ENCODE measurements at regions not wholly inside any gene's neighbourhood (a gene's known extent, or its start where the extent isn't known, plus 50 kb on each side); places are given as distances from the start of the nearest gene placed in this dataset.
"Not testable (repeated sequence)": the region's sequence is repeated elsewhere in the genome, so short reads cannot be mapped to it uniquely, and the experiment has no call there.

DNA sequence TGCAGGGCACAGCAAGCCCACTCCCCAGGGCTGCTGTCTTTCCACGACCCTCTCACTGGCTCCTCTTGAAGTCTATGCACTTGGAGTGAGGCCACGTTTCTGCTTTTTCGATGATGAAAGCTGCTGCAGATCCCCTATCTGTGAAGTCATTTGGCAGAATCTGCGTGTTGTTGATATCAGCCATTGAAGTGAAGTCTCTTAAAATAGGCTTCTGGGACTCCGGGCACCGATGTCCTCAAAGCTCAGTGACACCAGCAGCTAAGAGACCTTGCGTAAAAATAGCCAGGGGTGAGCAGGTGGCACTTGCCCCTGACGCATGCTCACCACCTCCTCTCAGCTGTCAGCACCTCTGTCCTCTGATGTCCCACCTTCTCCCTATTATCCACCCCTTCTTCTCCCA is 89.4 kb upstream of the FHL2 start:
- DNase-seq = no peak

DNA sequence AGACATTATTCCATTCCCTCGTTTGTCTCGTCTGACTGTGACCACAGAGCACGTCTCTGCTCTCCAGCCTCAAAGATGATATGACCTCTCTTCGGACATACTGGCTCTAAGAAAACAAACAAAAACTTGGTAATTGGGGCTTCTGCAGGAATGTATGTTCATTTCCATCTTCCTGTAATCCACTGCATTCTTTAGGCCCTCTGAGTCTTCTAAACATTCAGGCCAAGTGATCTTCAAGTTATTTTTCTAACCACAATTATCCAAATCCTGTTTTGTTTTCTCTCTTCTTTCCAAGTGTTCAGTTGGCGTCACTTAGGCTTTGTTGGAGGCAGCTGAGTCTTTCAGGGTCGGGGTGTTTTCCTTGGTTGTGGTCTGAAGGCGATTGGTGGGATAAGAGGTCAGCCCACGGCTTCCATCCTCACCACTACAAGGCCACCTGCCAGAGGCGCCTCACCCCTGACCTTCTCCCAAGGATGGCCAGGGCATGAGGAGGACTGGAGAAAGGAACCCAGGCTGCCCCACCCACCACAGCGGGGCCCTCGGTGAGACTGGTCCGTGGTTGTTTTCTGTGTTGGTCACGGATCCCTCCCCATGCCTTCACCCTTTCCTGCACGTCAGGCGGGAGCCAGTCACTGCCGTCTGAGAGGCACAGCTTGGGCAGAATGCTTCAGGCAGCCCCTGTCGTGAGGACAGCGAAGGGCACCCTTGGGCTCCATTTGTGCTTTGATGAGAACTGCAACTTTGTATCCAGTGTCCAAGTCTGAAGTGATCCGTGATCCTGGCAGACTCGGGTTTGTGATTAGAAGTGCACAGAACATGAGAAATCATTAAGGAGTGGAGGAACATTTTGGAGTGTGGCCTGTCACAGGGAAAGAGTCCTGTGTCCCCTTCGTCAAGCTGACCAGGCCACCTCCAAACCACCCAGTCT is 88.6 kb upstream of the FHL2 start:
- no peak for DNase-seq

DNA sequence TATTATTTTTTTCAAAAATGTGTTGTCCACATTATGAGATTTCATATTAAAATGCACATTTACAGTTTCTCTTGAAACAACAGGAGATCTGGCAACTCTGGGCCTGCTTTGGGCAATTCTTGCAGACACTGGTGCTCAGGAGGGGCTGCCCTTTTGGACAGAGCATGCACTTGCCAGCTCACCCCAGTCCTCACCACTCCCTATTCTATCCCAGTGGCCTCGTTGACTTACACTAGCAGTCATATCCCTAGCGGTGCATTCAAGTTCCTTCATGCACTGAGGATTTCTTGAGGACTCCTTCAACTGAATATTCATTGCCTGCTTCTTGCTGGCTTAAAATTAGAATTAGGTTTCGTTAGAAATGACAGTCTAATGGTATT is 87.9 kb upstream of the FHL2 start:
- no peak for DNase-seq

DNA sequence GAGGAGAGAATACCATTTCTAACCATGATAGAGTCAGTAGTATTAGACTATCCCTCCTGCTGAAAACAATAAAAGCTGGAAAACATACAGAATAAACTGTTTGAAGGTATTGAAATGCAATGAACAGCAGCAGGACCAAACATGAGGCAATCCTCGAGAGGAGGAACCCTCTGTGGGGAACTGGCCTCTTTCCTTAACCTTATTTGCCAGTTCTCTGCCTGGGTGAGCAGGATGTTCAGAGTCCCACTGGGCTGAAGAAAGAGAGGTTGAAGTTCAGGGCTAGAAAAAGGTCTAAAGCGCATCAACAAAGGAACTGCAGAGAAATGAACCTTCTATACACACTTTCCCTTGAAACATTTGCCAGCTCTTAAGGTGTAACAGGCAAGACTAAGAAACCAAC is 79.8 kb upstream of the FHL2 start:
- no peak for DNase-seq

DNA sequence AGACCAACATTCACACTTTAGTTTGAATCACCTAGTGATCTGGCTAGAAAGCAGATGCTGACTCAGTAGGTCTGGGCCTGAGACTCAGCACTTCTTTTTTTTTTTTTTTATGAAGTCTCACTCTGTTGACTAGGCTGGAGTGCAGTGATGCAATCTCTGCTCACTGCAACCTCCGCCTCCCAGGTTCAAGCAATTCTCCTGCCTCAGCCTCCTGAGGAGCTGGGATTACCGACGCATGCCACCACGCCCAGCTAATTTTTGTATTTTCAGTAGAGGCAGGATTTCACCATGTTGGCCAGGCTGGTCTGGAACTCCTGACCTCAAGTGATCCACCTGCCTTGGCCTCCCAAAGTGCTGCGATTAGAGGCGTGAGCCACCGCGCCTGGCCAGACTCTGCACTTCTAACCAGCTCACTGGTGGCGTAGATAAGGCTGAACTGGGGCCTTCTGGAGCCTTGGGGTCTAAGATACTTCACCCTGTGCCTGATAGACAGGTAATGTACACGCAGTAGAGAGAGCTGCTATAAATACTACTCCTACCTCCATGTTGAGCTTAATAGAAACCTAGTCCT is 78.3 kb upstream of the FHL2 start:
- not testable (repeated sequence) for DNase-seq

DNA sequence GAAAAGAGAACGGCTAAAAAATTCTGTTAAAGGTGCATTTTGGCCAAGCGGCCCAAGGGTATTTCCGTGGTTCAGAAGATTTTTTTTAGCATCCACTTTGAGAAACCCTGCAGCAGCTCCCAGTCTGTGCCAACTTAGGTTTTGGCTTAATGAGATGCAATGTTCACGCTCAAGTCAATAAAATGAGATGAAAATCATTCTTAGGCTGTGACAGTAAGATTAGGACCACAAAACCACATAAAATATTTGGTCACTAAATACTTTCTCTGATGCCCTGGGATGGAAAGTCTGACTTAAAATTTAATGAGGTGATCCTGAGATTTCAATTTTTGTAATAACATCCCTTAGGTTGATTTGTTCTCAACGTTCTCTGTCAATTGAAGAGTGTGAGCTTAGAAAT is 74.2 kb upstream of the FHL2 start:
- no peak for DNase-seq

DNA sequence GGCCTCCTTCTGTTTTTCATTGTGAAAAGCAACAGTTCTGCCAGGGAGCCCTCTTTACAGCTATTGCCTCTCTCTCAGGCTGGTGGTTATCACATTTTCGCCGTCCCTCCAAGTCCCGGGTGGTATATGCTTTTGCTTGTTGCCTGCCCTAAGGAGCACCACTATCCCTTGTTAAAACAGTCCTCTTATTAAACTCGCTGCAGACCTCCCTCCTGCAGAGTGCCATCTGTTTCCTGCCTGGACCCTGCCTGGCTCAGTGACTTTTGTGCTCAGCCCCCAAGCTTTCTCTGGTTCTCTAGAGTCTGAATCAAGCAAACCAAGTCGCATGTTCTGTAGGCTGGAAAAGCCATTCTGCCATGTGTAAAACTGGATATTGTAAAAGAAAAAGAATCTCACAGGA is 72.1 kb upstream of the FHL2 start:
- no peak for DNase-seq

DNA sequence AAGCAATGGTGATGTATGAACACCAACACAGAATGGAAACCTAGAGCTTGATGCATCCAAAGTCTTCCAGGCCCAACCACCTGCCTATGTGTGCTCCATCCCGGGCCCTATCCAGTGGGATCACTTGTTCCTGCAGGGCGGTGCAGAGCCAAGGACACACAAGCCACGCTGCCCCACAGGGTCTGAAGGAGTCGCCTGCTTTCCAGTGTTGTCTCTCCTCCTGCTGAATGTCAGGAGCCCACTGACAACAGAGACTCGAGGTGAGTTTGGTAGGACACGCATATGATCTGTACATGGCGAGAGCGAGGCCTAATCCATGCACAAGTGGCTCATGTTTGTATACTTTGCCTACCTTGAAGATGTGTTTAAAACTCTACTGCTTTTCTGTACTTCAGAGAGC is 70.9 kb upstream of the FHL2 start:
- DNase-seq = no peak

DNA sequence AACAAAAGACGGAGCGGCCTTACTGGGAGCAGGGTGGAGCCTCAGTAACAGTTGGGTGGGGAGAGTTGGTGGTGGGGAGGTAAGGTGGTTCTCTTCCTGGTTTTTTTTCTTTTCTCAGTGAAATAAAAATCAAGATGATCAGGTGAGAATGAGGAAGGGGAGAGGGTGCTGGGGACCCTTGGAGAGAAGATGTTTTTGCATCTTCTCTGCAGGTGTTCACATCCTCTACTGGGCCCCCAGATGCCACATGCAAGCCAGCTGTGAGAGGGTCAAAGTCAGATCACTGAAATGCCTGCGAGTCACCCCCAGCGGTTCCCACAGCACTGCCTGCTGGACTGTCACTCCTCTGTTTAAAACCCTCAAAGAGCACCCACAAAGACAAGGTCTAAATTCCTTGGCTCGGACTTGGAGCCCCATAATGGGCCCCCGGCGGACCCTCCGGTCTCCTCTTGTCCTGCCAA is 69.8 kb upstream of the FHL2 start:
- DNase-seq = no peak

DNA sequence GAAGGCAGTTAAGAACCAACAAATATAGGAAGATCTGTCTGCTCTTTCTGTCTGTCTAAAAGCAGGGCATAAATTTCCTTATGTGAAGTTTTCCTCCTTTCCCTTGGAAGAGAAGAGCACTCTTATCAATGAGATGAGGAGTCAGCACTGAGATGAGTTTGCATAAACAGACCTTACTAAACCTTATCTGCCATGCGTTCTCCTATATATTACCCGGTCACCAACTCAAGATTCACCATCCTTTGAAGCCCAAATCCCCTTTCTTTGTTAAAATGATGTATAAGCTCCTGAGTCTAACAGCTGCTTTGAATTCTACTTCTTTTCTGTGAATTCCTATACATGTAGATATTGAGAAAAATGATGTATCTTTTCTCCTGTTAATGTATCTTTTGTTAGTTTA is 65.5 kb upstream of the FHL2 start:
- DNase-seq = no peak

DNA sequence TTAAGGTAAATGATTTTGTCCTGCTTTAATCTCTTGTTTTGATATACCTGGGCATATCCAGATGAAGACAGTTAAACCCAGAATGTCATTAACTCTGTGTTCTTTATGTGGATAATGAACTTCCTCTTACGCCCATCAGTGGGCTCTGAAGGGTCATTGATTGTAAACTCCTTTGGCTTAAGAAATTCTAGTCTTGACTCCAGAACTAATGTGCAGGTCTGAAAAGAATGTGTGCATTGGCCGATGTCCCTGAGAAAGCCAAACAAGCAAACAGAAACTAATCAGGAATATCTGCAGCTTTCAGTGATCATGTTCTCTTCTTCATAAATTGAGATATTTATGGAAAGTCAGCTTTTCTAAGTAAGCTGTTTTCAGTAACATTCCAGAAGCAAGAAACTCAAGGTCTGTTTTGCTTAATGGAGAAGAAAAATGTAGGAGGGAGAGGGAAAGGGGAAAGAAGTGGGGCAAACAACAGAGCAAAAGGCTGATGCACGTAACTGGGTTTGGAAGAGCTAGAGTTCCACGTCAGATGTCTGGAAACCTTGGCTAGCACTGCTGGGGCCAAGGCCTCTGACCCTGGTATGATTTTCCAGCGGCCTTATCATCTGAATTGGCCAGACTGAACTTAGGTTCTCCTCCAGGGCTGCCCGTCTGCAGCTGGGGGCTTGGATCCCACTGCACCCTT is 61.3 kb upstream of the FHL2 start:
- DNase-seq = no peak

DNA sequence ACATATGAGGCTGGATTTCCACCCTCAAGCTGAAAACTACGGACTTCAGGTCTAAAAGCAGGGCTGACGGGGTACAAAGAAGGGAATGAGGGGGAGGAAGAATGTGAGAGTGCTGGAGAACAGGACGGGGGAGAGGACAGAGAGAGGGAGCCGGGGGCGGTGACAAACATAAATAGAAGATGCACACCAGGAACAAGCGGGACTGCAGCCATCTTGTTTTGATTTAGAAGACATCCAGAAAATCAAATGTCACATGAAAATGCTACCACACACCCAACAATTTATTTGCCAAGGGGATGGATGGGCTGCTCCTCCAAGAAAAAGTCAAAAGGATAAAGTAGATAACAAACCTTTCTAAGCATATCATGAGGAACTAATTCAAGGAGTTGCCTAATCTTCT is 59.2 kb upstream of the FHL2 start:
- no peak for DNase-seq

DNA sequence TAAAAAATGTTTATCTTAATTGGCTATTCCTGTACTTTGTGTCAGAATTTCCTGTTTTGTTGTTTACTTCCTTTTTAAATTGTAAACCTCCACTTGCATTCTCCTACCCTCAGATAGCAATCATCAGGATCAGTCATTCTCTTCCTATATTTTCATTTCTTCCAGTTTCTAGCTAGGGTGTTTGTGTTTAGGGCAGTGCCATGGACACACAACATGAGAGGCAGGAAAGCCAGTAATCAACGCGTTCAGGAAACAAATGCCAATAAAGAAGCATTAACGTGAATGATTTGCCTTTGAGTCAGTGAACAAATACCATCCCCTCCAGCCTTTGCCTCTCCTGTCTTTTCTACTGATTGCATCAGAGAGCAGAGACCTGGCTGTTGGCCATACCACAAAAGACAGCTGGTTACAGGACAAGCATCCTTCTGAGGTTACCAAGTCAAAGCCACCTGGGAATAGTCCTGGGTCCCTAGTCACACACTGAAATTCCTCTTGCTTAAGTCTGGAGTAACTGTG is 56.7 kb upstream of the FHL2 start:
- DNase-seq = no peak

DNA sequence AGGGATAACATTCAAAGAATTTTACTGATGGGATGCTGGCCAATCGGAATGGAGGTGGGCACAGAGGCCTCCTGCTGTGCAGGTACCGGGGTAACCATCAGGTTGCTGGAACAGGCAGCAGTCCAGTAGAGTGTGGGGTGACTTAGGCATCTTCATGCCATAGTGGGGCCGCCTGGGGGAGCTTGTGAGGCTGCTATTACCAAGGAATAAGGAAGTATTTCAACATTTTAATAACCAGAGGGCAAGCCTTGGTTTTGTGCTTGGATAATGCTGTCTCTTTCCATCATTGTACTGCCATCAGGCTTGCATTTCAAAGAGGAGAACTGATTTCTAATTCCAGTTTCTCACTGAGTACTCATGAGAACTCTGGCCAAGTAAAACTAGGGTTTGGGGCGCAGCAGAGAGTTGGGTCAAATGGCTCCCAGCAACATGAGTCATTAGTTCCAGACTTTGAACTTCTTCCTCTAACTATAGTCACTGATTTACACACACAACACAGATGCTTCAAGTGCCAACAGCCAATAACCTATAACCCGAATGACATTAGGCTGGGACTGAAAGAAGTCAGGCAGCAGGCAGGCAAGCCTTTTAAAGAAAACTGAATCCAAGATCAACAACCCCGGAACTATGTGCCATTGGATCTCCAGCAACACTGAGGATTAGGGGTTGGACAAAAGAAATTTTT is 56.1 kb upstream of the FHL2 start:
- no peak for DNase-seq

DNA sequence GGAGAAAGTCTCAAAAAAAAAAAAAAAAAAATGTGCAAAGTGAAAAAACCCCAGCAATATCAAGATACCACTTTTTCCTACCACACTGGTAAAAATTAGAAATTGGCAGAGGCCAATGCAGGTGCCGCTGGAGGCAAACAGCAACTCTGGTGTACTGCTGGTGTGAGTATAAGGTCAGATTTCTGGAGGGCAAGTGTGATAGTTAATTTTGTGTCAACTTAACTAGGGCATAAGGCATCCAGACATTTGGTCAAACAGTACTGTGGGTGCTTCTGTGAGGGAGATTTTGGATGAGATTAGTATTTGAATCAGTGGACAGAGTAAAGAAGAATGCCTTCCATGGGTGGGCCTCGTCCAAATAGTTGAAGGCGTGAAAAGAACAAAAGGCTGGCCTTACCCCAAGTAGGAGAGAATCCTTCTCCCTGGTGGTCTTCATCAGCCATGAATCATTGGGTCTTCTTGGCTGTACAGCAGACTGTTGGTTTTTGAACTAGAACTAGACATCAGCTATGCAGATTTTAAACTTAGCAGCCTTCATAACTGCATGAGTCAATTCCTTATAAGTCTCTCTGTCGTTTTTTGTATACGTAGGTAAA is 52.8 kb upstream of the FHL2 start:
- no peak for DNase-seq

DNA sequence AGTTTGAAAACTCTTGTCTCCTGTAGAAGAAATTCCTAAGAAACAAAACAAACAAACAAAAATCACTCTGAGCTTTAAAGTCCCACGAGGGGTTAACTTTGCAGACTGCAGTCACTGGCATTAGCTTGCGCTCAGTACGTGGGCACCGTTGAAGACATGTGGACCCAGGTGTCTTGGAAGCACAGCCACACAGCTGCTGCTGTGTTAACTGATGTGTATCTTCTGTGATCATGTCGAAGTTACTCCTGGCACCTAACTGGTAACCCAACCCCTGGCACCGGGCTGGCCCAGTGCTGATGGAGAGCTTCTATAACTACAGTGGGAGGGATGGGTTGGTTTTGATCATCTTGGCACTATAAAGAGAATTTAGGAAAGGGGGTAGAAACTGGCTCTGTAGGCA is 51.6 kb upstream of the FHL2 start:
- DNase-seq = no peak

DNA sequence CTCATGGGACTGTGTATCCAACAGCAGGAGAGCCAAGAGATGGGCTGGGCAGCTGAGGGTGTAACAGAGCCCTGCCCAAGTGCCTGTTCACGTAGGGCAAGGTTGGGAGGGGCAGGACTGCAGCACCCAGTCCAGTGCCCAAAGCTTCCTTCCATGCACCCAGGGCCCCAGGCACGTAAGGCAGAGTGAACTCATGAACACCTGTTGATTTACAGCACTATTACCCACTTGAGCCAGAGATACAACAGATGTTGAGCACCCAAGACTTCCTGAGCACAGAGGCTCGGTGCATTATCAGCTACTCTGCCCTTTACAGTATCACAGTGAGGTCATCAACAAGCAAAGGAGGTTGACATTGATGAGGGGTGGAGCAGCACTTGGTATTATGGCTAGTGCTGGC is 50.2 kb upstream of the FHL2 start:
- DNase-seq = no peak

Data from 8988T (cell line).